Vagina (tissue), 2 donors: ENCODE measurements at regions not wholly inside any gene's neighbourhood (a gene's known extent, or its start where the extent isn't known, plus 50 kb on each side); places are given as distances from the start of the nearest gene placed in this dataset.

Source experiments
- POLR2A ChIP-seq, 2 donors: fragments of 450-650 bp; IDR thresholded peaks; one replicate each; pipeline ENCODE4 v1.6.1; 2017; ENCODE audit warnings: antibody characterized with exemption in 2 of 2, mild to moderate bottlenecking in 2 of 2, moderate library complexity in 2 of 2
- POLR2AphosphoS5 ChIP-seq, 2 donors: sonication (generic); formaldehyde crosslinking; IDR thresholded peaks; one replicate each; pipeline ENCODE4 v1.9.0; 2017; ENCODE audit warnings: antibody characterized with exemption in 2 of 2, mild to moderate bottlenecking in 2 of 2, low read depth in 1 of 2; ENCODE audit not compliant: insufficient read depth in 1 of 2
- TF ChIP-seq, protein P1 (sequence below), 3 experiments: fragments of 450-650 bp in 2 of 3; fragments of 200-600 bp in 1 of 3; sonication (generic) in 1 of 3; IDR thresholded peaks; one replicate each; pipeline ENCODE4 v1.5.1; 2017 to 2019; ENCODE audit warnings: antibody characterized with exemption in 3 of 3, mild to moderate bottlenecking in 2 of 3, moderate library complexity in 2 of 3

DNA sequence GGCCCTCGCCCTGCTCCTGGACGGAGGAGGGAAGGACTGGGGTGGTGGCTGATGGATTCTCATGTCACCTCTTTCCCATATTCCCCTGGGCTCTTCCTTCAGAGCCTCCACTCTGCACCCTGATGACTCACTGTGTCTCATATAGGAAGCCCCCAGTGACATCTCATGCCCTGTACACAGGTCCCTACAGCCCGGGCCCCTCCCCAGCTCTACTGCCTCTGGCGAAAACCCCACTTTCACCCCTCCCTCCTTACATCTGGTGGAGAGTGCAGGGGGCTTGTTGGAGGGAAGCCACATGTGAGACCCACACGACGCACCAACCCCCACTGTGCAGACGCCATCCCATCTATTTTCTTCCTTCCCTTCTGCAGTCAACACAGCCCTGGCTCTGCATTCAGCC, 72.8 kb upstream of the ZNF479 start:
- TF ChIP-seq POLR2A (IDR thresholded peaks at IDR 0.05) (no peak), POLR2AphosphoS5 (IDR thresholded peaks at IDR 0.05; ENCODE audit: insufficient read depth in 1 of 2, low read depth in 1 of 2) (no peak)
- TF ChIP-seq, protein P1, sequence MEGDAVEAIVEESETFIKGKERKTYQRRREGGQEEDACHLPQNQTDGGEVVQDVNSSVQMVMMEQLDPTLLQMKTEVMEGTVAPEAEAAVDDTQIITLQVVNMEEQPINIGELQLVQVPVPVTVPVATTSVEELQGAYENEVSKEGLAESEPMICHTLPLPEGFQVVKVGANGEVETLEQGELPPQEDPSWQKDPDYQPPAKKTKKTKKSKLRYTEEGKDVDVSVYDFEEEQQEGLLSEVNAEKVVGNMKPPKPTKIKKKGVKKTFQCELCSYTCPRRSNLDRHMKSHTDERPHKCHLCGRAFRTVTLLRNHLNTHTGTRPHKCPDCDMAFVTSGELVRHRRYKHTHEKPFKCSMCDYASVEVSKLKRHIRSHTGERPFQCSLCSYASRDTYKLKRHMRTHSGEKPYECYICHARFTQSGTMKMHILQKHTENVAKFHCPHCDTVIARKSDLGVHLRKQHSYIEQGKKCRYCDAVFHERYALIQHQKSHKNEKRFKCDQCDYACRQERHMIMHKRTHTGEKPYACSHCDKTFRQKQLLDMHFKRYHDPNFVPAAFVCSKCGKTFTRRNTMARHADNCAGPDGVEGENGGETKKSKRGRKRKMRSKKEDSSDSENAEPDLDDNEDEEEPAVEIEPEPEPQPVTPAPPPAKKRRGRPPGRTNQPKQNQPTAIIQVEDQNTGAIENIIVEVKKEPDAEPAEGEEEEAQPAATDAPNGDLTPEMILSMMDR (IDR thresholded peaks at IDR 0.05), result no peak
